OCI-LY3 (cell line): ENCODE measurements at regions not wholly inside any gene's neighbourhood (a gene's known extent, or its start where the extent isn't known, plus 50 kb on each side); places are given as distances from the start of the nearest gene placed in this dataset.

Experiments used
- EZH2phosphoT487 ChIP-seq: fragments of 200-600 bp; shearing (Covaris generic); IDR thresholded peaks from 2 replicates; pipeline ENCODE4 v1.6.1; 2018; ENCODE audit warnings: antibody characterized with exemption, mixed run types, low read depth
- TF ChIP-seq, protein P1 (sequence below): fragments of 200-600, 300-600 bp; sonication (generic); IDR thresholded peaks from 2 replicates; pipeline ENCODE4 v1.5.1; 2014; ENCODE audit warnings: antibody characterized with exemption, low read length, low read depth

DNA sequence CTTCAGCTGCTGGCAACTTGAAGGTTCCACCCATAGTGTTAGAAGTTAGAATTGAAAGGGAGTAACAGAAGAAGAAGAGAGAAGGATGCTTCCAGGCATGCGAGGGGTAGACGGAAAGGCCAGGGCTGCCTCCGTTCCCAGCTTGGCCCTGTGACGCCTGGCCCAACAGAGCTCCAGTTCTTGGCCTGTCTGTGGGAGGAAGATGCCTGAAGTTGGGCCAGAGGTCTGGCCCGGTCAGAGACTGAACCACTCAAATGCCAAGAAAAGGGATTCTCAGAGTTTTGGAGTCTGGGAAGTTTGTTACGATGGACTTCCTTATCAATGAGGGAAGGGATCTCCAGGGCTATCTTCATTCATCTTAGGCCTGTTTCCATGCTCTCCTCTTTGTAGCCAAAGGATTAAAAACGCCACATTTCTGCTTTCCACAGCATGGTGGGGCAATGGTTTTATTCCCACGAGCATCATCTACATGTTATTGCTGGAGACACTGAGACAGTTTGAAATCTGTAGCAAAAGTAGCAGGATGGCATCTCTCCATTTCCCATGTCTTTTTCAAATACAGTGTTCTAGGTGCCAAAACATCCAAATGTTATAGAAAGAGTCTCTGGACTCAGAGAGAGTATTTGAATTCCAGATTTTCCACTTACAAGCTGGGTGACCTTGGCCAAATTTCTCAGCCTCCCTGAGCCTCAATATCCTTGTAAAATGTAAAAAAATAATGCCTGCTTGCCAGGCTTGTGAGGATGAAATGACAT, 65.4 kb upstream of the ANKRD55 start:
- TF ChIP-seq, protein P1, sequence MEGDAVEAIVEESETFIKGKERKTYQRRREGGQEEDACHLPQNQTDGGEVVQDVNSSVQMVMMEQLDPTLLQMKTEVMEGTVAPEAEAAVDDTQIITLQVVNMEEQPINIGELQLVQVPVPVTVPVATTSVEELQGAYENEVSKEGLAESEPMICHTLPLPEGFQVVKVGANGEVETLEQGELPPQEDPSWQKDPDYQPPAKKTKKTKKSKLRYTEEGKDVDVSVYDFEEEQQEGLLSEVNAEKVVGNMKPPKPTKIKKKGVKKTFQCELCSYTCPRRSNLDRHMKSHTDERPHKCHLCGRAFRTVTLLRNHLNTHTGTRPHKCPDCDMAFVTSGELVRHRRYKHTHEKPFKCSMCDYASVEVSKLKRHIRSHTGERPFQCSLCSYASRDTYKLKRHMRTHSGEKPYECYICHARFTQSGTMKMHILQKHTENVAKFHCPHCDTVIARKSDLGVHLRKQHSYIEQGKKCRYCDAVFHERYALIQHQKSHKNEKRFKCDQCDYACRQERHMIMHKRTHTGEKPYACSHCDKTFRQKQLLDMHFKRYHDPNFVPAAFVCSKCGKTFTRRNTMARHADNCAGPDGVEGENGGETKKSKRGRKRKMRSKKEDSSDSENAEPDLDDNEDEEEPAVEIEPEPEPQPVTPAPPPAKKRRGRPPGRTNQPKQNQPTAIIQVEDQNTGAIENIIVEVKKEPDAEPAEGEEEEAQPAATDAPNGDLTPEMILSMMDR, result no peak
- TF ChIP-seq EZH2phosphoT487, result no peak
